H1 (cell line): ENCODE measurements at regions not wholly inside any gene's neighbourhood (a gene's known extent, or its start where the extent isn't known, plus 50 kb on each side); places are given as distances from the start of the nearest gene placed in this dataset.

Source experiments
- CTCF ChIA-PET: fragments of 300-600 bp; sonication (Branson Sonifier 250); formaldehyde crosslinking; loops from one replicate; lab custom pipeline; 2021; ENCODE audit not compliant: partially characterized antibody; lab: Charles Lee
- POLR2A ChIA-PET: fragments of 300-600 bp; sonication (Branson Sonifier 250); formaldehyde crosslinking; loops from one replicate; lab custom pipeline; 2021; ENCODE audit warnings: inconsistent platforms; ENCODE audit not compliant: partially characterized antibody; lab: Charles Lee
- DNase-seq, 2 experiments: peaks; one replicate each; pipeline versions ENCODE4 v3.0.0 to v3.0.0-alpha.2; 2010 to 2022; ENCODE audit warnings: low spot score in 2 of 2, low read depth in 1 of 2, mixed read lengths in 1 of 2
- FAIRE-seq: peaks from 2 replicates; lab custom pipeline; 2011; peaks lifted over from hg19 to GRCh38; lab: Jason Lieb, UNC
- H2AFZ ChIP-seq: 2 replicates; pipeline ENCODE4 v1.8.1; 2012; ENCODE audit warnings: low read length, inconsistent platforms
- H2AK5ac ChIP-seq: 2 replicates; pipeline ENCODE4 v1.6.1; 2013; ENCODE audit warnings: low read depth, low read length
- H2BK120ac ChIP-seq: replicated peaks from 2 replicates; pipeline ENCODE3; 2013; ENCODE audit warnings: low read depth, low read length, inconsistent platforms
- H2BK12ac ChIP-seq: 2 replicates; pipeline ENCODE4 v1.6.1; 2013; ENCODE audit warnings: low read depth, low read length
- H2BK15ac ChIP-seq: 2 replicates; pipeline ENCODE4 v1.6.1; 2013; ENCODE audit warnings: low read length
- H2BK20ac ChIP-seq: 2 replicates; pipeline ENCODE4 v1.6.1; 2013; ENCODE audit warnings: low read length
- H2BK5ac ChIP-seq: 2 replicates; pipeline ENCODE4 v1.6.1; 2013; ENCODE audit warnings: low read depth, low read length
- H3K14ac ChIP-seq: 2 replicates; pipeline ENCODE4 v1.6.1; 2013; ENCODE audit warnings: inconsistent platforms; ENCODE audit not compliant: insufficient read length
- H3K18ac ChIP-seq: 2 replicates; pipeline ENCODE4 v1.6.1; 2013; ENCODE audit warnings: low read length; ENCODE audit errors: extremely low read depth
- H3K23ac ChIP-seq: 2 replicates; pipeline ENCODE4 v1.6.1; 2013; ENCODE audit warnings: inconsistent platforms; ENCODE audit not compliant: insufficient read length
- H3K23me2 ChIP-seq: 2 replicates; pipeline ENCODE4 v1.6.1; 2013; ENCODE audit warnings: low read depth, low read length
- H3K27ac ChIP-seq: 2 replicates; pipeline ENCODE4 v1.6.1; 2011; ENCODE audit warnings: low read depth, low read length, inconsistent platforms
- H3K27me3 ChIP-seq, 4 experiments: replicated peaks in 1 of 4; 1 replicate in 1 of 4; 2 replicates in 3 of 4; pipeline versions ENCODE4 v1.6.1 to v1.8.1; 2011 to 2013; ENCODE audit warnings: low read length in 3 of 4, mild to moderate bottlenecking in 3 of 4, inconsistent platforms in 2 of 4, mixed read lengths in 2 of 4, moderate library complexity in 1 of 4; ENCODE audit not compliant: control insufficient read depth in 3 of 4, insufficient read depth in 3 of 4; ENCODE audit errors: extremely low read depth in 1 of 4
- H3K36me3 ChIP-seq, 4 experiments: 2 replicates each; pipeline versions ENCODE4 v1.6.1 to v1.8.1; 2011 to 2013; ENCODE audit warnings: mild to moderate bottlenecking in 4 of 4, low read length in 3 of 4, moderate library complexity in 2 of 4, control low read depth in 1 of 4, inconsistent platforms in 1 of 4; ENCODE audit not compliant: insufficient read depth in 4 of 4, control insufficient read depth in 2 of 4
- H3K4ac ChIP-seq: replicated peaks from 2 replicates; pipeline ENCODE3; 2013; ENCODE audit warnings: low read length, low read depth, mixed read lengths, inconsistent platforms; ENCODE audit not compliant: insufficient read length
- H3K4me1 ChIP-seq, 4 experiments: replicated peaks in 1 of 4; 1 replicate in 1 of 4; 2 replicates in 3 of 4; pipeline versions ENCODE4 v1.6.1 to v1.8.1; 2011 to 2013; ENCODE audit warnings: low read length in 3 of 4, inconsistent platforms in 2 of 4, mixed read lengths in 1 of 4; ENCODE audit not compliant: insufficient read depth in 4 of 4, control insufficient read depth in 3 of 4
- H3K4me2 ChIP-seq, 2 experiments: 2 replicates each; pipeline versions ENCODE4 v1.6.1 to v1.8.1; 2011 to 2013; ENCODE audit warnings: low read depth in 2 of 2, low read length in 2 of 2, control low read depth in 1 of 2, inconsistent platforms in 1 of 2, mild to moderate bottlenecking in 1 of 2; ENCODE audit not compliant: insufficient read depth in 1 of 2
- H3K4me3 ChIP-seq, 4 experiments: fragments of 200-600, 300-600 bp in 1 of 4; sonication (generic), shearing (Covaris generic), sonication (Bioruptor Twin) in 1 of 4; 2 replicates each; pipeline versions ENCODE4 v1.5.1 to v1.8.1; 2011 to 2016; ENCODE audit warnings: low read length in 4 of 4, low read depth in 3 of 4, control low read depth in 2 of 4, inconsistent platforms in 2 of 4, mild to moderate bottlenecking in 2 of 4, mixed read lengths in 1 of 4, moderate library complexity in 1 of 4; ENCODE audit not compliant: insufficient read depth in 2 of 4; ENCODE audit errors: extremely low read depth in 1 of 4
- H3K56ac ChIP-seq: replicated peaks from 2 replicates; pipeline ENCODE3; 2013; ENCODE audit warnings: low read depth, mild to moderate bottlenecking, mixed read lengths, low read length, inconsistent platforms; ENCODE audit not compliant: insufficient read length
- H3K79me1 ChIP-seq: 2 replicates; pipeline ENCODE4 v1.6.1; 2013; ENCODE audit warnings: low read depth, low read length, control low read depth
- H3K79me2 ChIP-seq, 2 experiments: 2 replicates each; pipeline versions ENCODE4 v1.6.1 to v1.8.1; 2012 to 2013; ENCODE audit warnings: low read length in 2 of 2, mild to moderate bottlenecking in 2 of 2, inconsistent platforms in 1 of 2; ENCODE audit not compliant: insufficient read depth in 2 of 2, control insufficient read depth in 1 of 2
- H3K9ac ChIP-seq, 4 experiments: replicated peaks in 1 of 4; 1 replicate in 1 of 4; 2 replicates in 3 of 4; pipeline versions ENCODE4 v1.6.1 to v1.8.1; 2011 to 2013; ENCODE audit warnings: low read depth in 3 of 4, low read length in 3 of 4, control low read depth in 2 of 4, mild to moderate bottlenecking in 2 of 4, moderate library complexity in 2 of 4, inconsistent platforms in 1 of 4; ENCODE audit errors: extremely low read depth in 1 of 4
- H3K9me3 ChIP-seq, 2 experiments: 2 replicates each; pipeline versions ENCODE4 v1.6.1 to v1.8.1; 2012 to 2013; ENCODE audit warnings: mild to moderate bottlenecking in 2 of 2, moderate library complexity in 2 of 2, control low read depth in 1 of 2, inconsistent platforms in 1 of 2, low read depth in 1 of 2, low read length in 1 of 2, mixed read lengths in 1 of 2; ENCODE audit not compliant: insufficient read depth in 2 of 2
- H4K20me1 ChIP-seq, 2 experiments: replicated peaks in 1 of 2; 2 replicates each; pipeline versions ENCODE3 to v1.8.1; 2011 to 2013; ENCODE audit warnings: inconsistent platforms in 2 of 2, low read length in 2 of 2, mild to moderate bottlenecking in 1 of 2; ENCODE audit not compliant: insufficient read depth in 2 of 2, control insufficient read depth in 1 of 2
- H4K5ac ChIP-seq: 2 replicates; pipeline ENCODE4 v1.6.1; 2013; ENCODE audit warnings: low read length, low read depth, mixed read lengths, inconsistent platforms; ENCODE audit not compliant: insufficient read length
- H4K8ac ChIP-seq: 2 replicates; pipeline ENCODE4 v1.8.0; 2013; ENCODE audit warnings: mild to moderate bottlenecking, moderate library complexity, low read length, inconsistent platforms; ENCODE audit not compliant: insufficient read depth; ENCODE audit errors: extremely low read depth
- H4K91ac ChIP-seq: replicated peaks from 2 replicates; pipeline ENCODE3; 2013; ENCODE audit warnings: low read length, mixed read lengths, inconsistent platforms; ENCODE audit not compliant: insufficient read length
- ATF3 ChIP-seq: IDR thresholded peaks from 2 replicates; pipeline ENCODE4 v1.6.1; 2011; ENCODE audit warnings: low read depth, mild to moderate bottlenecking, low read length; ENCODE audit not compliant: insufficient read depth
- CTBP2 ChIP-seq: IDR thresholded peaks from 2 replicates; pipeline ENCODE4 v1.7.0; 2011; ENCODE audit warnings: borderline replicate concordance, mild to moderate bottlenecking, moderate library complexity, mixed read lengths, low read length; ENCODE audit not compliant: insufficient read depth, insufficient read length
- KDM1A ChIP-seq: fragments of 200-600, 300-600 bp; sonication (generic); IDR thresholded peaks from 2 replicates; pipeline ENCODE4 v1.7.1; 2016; ENCODE audit warnings: mild to moderate bottlenecking, low read length, borderline replicate concordance
- POLR2AphosphoS5 ChIP-seq: IDR thresholded peaks from 2 replicates; pipeline ENCODE4 v1.6.1; 2011; ENCODE audit warnings: low read depth, low read length
- ZNF274 ChIP-seq: IDR thresholded peaks from 2 replicates; pipeline ENCODE4 v1.7.0; 2012; ENCODE audit warnings: low read length, borderline replicate concordance; ENCODE audit errors: extremely low read depth
- WGBS, 2 experiments: shearing (Covaris generic) in 1 of 2; methylation state at CpG; one replicate each; pipeline versions ENCODE4 v1.1.6 to v1.1.7; 2013 to 2015; ENCODE audit warnings: low lambda C conversion rate in 2 of 2, mixed read lengths in 2 of 2, inconsistent platforms in 1 of 2, low coverage in 1 of 2, missing lambda C conversion rate in 1 of 2; ENCODE audit not compliant: insufficient replicate concordance in 2 of 2, insufficient coverage in 1 of 2, insufficient read length in 1 of 2; ENCODE audit errors: extremely low coverage in 1 of 2, missing lambda C conversion rate in 1 of 2; 5-methylcytosine and 5-hydroxymethylcytosine counted together

GRCh38 chr6:22108199-22108598, 188.6 kb downstream of the PRL start:
- ChIA-PET POLR2A (no interaction called here), CTCF (no interaction called here)
- no peak for TF ChIP-seq POLR2AphosphoS5
- no peak for TF ChIP-seq ATF3
- no peak for TF ChIP-seq KDM1A
- no peak for TF ChIP-seq CTBP2
- TF ChIP-seq ZNF274, result no peak
- Histone ChIP-seq H3K79me1 (no peaks in the 10 kb centered on the region), H3K23ac (no peak overlapping the region), H3K9me3 (no peaks in the 10 kb centered on the region), H3K27me3 (no peaks in the 10 kb centered on the region), H2AK5ac (no peak overlapping the region), H4K91ac (no peak overlapping the region), H2AFZ (no peak overlapping the region), H2BK20ac (no peak overlapping the region), H3K4me3 (no peak overlapping the region), H3K79me2 (no peaks in the 10 kb centered on the region), H3K23me2 (no peaks in the 10 kb centered on the region), H4K5ac (no peak overlapping the region), H3K4me2 (no peak overlapping the region), H4K20me1 (peaks cover 0 to 1% of the 10 kb centered on the region in 2 experiments), H3K56ac (no peak overlapping the region), H3K27ac (no peak overlapping the region), H3K4me1 (no peaks in the 10 kb centered on the region), H2BK5ac (no peak overlapping the region), H3K36me3 (peaks cover 0 to 2% (median 0%) of the 10 kb centered on the region in 4 experiments; a peak in 2 of 8 replicates), H4K8ac (no peak overlapping the region; the same call in 1 of the 2 replicates), H2BK120ac (no peak overlapping the region), H2BK15ac (no peak overlapping the region), H3K14ac (no peak overlapping the region), H3K4ac (no peak overlapping the region), H2BK12ac (no peak overlapping the region), H3K18ac (no peak overlapping the region), H3K9ac (no peak overlapping the region)
- WGBS, 2 experiments, result 83% methylated on average over 7 of the region's 7 CpGs; no CpG with 5 or more reads in 1 of the 2 experiments
- no peak for FAIRE-seq
- DNase-seq, result no peak
